Fibroblast of skin of right quadriceps (primary cell): ENCODE measurements at regions not wholly inside any gene's neighbourhood (a gene's known extent, or its start where the extent isn't known, plus 50 kb on each side); places are given as distances from the start of the nearest gene placed in this dataset.
"Not testable (repeated sequence)": the region's sequence is repeated elsewhere in the genome, so short reads cannot be mapped to it uniquely, and the experiment has no call there.

Experiments used
- DNase-seq: peaks from one replicate; pipeline ENCODE4 v3.0.0-alpha.2; 2013

DNA sequence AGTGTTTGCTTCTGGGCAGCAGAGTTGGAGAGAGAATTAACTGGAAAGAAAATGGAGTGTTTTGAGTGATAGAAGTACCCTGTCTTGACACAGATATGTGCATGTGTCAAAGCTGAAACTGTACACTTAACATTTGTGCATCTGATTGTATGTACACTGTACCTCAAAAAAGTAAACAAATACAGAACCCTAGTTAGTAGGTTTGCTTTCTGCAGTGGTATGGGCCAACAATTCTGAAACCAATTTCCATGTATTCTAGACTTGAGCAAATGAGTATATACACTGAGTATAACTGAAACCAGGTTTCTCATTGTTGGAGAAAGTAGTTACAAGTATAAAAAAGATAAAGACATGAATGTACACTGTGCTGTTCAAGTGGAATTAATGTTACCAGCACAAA, 52.4 kb downstream of the ELAPOR2 start:
- no peak for DNase-seq

DNA sequence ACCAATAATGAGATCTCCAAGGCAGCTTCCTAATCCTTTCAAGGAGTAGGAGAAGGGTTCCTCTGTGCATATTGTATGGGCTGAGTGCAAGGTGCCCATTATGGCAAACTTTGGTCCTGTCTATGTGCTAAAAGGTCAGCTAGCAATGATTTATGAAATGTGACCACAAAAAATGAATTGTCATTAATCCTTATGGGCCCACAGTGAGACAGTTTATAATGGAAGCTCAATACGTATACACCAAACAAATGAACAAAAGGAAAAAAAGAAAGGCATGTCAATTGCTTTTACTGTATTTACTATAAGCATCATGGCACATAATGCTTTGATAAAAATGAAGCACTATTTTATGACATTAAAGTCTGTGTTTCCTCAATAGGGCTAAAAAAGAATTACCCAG, 54.5 kb downstream of the ELAPOR2 start:
- DNase-seq, result no peak

DNA sequence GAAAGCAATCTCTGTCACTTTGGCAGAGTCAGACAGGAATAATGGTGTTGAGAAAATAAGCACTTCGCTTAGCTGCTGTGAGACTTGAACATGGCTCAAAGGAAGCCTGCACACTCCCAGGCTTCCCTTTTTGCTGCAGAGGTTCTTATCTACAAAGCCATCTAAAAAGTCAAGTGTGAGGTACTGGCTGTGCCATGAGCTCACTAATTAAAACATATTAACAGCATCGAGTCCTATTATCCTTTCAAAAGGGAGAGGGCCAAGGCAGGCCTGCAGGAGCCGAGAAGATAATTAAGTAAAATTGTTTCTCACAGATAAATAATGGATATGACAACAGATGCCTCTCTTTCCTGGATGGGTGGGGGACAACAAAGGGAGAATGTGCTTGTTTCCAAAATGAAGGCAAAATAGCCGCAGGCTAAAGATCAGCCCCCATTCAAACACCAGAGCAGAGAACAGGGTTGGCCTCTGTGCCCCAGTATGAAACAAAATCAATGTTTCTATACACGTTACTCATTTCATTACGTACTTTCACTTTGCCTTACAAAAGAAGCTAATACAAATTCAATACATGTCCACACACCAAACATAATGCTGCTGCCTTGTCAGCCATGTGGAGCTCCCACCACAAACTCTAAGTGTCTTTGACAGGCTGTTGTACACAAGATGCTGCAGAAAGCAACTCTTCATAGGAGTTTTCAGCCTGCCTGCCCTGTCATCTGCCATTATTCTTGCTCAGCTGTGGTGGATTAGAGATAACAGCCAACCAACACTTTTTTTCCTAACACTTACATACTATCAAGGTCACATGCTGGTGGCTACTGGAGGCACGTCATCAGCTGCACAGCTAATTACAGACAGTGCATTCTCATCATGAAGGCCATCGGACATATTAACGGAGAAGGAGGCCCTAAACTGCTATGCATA, 55.3 kb downstream of the ELAPOR2 start:
- DNase-seq, result no peak

DNA sequence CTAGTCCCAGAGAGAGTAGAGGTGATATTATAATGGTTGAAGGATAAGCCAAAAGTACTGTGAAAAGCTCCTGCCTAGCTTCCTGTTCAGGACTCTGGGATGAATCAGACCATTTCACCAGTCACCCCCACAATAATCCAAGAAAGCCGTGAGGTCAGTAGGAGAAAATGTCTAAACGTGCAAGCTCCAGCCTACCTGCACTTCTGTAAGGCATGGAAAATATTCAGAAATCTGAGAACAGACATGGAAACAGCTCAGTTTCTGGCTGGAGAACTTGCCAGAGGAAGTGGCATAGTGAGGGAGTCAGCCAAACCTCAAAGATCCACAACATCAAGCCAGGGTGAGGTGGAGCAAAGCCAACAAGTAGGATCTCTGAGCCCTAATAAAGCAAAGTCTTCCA, 58.2 kb downstream of the ELAPOR2 start:
- DNase-seq, result peak; percentile 39

DNA sequence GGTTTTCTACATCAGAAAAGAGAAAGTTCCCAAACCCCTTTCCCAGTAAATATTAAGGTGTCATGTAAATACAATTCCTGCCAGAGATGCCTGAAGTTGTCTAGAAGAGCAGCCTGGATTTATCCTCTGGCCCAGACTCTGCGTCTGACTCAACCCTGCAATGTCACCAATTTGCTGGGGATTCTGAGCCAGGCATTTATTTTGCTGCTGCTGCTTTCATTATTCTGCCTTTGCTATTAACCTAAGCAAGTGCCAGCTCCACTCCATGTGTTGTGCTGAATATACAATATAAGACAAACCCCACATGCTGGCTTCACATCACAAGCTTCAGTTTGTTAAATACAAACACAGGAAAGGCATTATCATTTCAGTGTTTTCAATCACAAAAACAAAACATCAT, 59.1 kb downstream of the ELAPOR2 start:
- DNase-seq, result no peak

DNA sequence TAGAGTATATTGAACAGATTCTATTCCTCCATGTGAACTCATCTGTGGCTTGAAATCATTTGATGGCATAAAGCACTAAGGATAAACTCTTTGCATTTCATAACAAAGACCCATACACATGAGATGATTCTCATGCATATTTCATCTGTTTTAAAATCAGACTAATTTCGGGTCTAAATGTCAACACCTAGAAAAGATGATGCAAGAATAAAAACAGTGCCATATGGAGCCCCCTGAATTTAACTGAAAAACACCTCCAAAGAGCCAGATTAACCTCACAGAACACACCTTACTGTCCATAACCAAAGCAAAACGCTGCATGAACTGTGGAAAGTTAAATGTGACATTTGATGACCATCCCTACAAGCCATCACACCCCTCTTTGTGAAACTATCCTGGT, 59.7 kb downstream of the ELAPOR2 start:
- no peak for DNase-seq

DNA sequence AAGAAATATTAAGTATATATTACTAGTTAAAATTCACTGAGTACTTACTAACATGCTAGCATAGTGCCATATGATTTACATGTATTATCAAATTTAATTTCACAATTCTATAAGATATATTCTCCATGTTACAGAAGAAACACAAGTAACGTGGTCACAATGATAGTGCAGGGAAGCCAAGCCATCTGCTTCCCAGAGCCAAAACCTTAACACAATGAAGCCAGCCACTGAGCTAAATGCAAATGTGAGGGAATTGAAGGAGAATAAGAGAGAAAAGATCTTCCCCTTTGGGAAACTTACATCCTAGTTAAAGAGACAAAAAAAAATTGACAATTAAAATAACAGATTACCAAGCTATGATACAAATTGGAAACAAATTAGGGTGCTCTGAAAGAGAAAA, 63.6 kb downstream of the ELAPOR2 start:
- DNase-seq, result no peak

DNA sequence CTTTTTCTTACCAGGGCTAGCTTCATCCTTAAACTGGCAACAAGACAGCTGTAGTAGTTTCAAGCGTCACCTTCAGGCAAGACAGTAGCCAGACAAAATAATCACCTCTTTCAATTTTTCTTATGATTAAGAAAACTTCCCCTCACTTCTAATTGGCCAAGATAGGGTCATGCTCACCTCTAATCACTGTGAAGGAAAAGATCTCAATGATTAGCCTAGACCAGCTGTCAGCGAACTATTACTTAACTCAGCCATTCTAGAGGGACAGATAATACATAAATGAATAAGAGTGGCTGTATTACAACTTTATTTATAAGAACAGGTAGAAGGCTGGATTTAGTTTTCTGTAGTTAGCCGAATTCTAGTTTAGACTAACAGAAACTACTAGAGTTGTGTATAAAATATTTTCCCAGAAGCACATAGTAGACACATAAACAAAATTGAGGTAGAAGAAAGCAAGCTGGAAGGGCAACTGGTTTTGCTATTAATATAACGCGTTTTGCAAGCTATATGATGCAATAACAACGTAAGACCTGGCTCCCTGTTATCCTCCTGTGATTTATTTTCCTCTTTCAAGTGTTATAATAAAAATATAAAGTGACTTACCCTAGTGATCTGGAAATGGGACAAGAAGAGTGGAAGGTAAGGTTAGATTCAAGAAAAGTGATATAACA, 64.3 kb downstream of the ELAPOR2 start:
- DNase-seq, result no peak

DNA sequence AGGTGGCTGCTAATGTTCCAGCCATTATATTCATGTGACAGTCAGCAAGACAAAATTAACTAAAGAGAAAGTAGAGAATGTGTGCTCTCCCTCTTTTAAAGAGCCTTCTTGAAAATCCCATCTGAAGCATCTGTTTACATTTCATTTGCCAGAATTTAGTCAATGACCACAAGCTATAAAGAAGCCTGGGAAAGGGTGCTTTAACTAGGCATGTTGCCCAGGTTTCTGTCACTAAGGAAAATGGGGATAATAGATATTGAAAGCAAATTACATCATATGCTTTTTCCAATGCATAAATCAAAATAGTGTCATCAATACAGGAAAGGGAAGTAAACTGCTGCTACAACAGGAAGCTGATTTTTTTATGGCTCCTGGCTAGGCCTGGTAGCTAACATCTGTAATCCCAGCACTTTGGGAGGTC, 67.7 kb downstream of the ELAPOR2 start:
- peak; percentile 12 for DNase-seq

DNA sequence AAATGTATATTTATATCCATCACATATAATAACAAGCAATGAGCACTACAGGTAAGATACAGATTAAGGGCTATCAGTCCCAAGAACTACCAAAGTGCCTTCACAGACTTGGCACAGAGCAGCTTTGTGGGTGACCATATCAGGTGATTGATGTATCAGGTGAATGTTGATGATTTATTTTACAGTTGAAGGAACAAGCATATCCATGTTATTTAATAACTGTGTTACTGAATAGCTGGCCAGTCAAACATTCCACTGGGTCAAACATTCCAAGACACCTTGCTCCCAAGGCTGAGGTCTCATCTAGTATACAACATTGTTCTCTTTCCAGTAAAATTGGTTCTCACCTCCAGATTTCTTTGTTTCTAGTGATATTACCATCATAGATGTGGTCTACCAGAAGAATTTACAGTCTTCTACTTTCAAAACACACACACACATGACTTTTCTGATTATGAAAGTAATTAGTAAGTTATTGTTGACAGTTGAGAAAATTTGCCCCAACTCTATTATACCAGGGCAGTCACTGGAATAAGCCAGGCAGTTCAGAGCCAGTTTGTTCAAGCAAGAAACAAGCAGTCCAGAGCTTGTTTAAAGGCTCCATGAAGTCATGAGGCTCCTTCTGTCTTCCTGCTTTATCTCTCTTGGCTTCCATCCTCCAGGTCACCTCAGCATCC, 68.2 kb downstream of the ELAPOR2 start:
- no peak for DNase-seq

DNA sequence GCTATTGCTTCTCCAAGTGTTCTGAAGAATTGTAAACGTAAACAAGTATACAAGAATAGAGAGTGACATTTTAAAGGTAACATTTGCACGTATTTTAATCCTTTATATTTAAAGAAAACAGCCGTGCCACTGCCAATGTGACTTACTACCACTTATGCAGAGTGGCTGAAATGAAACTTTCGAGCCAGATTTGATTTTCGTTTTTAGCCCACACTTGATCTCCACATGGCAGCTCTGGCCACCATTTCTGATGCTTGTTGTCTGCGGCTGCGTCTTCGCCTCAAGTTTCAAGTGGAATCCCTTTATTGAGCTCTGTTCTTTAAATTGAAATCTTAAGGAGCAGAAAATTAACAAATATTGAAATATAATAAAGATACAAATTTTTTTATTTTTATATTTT, 70.0 kb downstream of the ELAPOR2 start:
- DNase-seq, result no peak

DNA sequence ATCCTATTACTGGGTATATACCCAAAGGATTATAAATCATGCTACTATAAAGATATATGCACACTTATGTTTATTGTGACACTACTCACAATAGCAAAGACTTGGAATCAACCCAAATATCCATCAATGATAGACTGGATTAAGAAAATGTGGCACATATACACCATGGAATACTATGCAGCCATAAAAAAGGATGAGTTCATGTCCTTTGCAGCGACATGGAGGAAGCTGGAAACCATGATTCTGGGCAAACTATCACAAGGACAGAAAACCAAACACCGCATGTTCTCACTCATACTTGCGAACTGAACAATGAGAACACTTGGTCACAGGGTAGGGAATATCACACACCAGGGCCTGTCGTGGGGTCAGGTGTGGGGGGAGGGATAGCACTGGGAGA, 71.6 kb downstream of the ELAPOR2 start:
- DNase-seq, result not testable (repeated sequence)

DNA sequence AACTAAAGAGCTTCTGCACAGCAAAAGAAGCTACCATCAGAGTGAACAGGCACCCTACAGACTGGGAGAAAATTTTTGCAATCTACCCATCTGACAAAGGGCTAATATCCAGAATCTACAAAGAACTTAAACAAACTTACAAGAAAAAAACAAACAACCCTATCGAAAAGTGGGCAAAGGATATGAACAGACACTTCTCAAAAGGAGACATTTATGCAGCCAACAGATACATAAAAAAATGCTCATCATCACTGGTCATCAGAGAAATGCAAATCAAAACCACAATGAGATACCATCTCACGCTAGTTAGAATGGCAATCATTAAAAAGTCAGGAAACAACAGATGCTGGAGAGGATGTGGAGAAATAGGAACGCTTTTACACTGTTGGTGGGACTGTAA, 72.1 kb downstream of the ELAPOR2 start:
- not testable (repeated sequence) for DNase-seq

DNA sequence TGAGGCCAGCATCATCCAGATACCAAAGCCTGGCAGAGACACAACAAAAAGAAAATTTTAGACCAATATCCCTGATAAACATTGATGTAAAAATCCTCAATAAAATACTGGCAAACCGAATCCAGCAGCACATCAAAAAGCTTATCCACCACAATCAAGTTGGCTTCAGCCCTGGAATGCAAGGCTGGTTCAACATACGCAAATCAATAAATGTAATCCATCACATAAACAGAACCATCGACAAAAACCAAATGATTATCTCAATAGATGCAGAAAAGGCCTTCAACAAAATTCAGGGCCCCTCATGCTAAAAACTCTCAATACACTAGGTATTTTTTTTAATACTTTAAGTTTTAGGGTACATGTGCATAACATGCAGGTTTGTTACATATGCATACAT, 74.1 kb downstream of the ELAPOR2 start:
- not testable (repeated sequence) for DNase-seq

DNA sequence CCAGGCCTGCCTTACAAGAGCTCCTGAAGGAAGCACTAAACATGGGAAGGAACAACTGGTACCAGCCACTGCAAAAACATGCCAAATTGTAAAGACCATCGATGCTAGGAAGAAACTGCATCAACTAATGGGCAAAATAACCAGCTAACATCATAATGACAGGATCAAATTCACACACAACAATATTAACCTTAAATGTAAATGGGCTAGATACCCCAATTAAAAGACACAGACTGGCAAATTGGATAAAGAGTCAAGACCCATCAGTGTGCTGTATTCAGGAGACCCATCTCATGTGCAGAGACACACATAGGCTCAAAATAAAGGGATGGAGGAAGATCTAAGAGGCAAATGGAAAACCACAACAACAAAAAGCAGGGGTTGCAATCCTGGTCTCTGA, 75.8 kb downstream of the ELAPOR2 start:
- DNase-seq, result not testable (repeated sequence)

DNA sequence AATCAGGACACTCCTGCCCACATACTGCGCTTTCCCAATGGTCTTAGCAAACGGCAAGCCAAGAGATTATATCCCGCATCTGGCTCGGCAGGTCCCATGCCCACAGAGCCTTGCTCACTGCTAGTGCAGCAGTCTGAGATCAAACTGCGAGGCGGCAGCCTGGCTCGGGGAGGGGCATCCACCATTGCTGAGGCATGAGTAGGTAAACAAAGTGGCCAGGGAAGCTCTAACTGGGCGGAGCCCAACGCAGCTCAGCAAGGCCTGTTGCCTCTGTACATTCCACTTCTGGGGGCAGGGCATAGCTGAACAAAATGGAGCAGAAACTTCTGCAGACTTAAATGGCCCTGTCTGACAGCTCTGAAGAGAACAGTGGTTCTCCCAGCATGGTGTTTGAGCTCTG, 77.5 kb downstream of the ELAPOR2 start:
- DNase-seq, result not testable (repeated sequence)

DNA sequence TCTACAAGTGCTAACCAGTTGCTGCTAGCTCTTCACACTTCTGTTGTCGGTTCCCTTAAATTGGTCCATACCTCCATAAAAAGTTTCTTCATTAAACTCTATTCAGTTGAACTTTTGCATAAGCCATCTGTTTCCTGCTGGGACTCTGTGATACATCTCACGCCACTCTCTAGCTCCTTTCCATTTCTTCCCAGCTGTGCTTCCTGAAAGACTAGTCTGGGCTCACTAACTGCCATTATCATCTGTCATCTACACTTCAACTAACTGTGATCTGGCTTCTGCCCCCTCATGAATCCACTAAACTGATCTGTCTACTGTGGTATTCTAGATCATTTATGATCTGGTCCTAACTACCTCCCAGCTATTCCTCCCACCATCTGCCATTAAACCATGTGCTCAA, 78.3 kb downstream of the ELAPOR2 start:
- DNase-seq, result no peak

DNA sequence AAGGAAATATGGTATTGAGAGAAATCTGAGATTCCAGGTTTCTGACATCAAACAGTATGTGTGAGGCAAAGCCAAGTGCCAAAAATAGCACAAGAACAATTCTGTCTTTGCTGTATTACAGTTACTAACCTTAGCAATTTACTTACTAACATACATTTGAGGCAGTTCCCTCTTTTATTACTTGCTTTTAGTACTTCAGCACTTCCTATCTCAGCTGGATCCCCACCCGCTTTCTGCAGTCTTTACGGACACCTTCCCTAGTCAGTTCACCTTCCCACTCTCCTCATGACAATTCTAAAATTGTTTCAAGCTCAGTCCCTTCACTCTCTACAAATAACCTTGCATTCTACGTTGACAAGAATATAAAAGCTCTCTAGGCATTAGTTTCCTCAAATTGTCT, 79.2 kb downstream of the ELAPOR2 start:
- DNase-seq, result no peak

DNA sequence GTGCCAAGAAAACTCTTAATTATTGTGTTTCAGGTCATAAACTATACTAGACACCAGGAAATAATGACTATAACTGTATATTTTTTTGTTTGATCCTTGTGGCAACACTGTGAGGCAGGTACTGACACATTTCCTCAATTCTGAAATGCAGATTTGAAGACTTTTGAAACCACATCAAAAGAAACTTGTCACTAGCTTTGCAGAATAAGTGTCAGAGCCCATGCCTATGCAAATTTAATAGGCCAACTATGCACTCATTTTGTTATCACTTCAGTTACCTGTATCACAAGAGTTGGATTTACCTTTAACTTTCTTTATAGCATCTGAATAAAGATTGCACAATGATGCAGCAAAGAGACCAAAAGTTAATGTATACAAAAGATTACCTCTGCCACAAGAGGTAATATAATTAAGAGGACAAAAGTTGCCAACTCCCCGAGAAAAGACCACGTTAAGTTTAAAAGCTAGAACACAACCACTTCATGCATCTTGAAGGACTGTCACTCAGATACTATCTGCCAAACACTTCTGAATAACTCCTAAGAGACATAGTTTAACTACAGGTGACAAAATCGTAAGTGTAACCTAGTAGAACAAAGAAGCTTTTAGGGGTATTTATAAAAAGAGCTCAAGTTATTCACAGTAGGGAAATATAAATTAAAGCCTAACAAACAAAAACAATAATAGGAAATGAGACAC, 80.5 kb downstream of the ELAPOR2 start:
- no peak for DNase-seq

DNA sequence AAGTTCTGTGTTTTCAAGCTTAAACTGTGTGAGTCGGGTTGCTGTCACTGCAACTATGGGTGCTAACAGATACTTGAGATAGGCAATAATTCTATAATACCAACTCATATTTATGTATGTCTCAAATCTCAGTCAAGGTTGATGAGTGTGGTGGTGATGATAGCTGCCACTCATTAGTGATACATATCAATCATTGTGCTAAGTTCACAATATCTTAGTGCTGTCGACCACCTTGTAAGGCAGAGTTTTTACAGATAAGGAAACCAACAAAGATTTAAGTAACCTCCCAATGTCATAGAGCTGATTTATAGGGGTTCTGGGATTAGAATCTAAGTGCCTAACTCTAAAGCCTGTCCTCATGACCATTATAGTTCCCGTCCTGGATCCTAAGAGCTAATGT, 82.5 kb downstream of the ELAPOR2 start:
- no peak for DNase-seq

DNA sequence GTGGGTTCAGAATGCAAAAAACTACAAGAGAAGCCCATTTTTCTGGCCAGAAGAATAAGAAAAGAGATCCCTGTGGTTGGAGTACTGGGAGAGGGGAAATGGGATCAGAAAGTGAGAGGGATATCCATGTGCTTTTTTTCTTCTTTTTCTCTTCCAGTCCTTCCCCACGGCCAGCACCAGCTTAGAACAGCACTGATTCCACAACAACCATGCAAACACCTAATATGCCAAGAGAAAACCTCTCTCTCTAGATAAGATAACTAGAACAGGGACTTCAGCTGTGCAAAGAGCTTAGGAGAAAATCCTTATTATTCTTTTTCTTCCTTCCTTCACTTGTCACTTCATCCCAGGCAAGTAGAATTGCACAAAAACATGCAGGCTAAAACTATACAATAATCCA, 83.5 kb downstream of the ELAPOR2 start:
- DNase-seq, result no peak

DNA sequence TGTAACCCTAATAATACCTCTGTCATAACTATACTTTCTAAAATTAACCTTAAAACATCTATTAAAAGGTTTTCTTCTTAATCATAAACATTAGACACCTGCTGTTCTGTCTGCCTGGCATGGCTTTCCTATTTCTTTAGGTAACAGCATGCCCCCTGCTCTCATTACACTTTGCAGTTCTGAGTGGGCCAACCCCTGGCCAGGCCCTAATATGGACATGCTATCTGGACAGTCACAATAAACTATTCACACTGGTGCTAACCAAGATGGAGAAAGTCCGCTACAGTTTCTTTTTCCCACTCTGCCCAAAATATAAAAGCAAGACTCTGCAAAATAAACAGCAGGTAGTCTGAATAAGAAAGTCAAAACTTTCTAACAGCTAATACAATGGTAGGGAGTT, 84.0 kb downstream of the ELAPOR2 start:
- DNase-seq, result no peak

DNA sequence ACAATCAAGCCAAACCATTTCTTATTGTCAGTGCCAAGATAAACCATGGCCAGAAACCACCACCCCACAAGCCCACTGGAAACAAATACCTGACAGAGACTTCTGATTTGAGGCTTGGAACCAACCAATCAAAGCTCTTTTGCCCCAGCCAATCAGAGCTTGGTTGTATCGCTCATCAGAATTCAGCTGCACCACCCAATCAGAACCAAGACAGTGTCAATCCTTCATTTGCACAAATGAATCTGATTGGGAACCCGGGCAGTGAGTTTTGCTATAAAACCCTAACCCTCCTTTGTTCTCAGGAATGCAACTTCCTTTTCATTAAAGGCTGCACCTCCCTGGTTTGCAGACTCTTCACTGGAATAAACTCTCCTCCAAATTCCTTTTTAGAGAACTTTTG, 87.4 kb downstream of the ELAPOR2 start:
- no peak for DNase-seq
